Heart right ventricle (tissue), 16 donors: ENCODE measurements at regions not wholly inside any gene's neighbourhood (a gene's known extent, or its start where the extent isn't known, plus 50 kb on each side); places are given as distances from the start of the nearest gene placed in this dataset.

Experiments
- ATAC-seq, 8 donors: fragments of 200-7000 bp; cut with Tn5 transposase; one replicate each; pipeline ENCODE4 v1.9.1; 2020; ENCODE audit warnings: mild to moderate bottlenecking in 8 of 8, moderate library complexity in 8 of 8, moderate number of reproducible peaks in 1 of 8
- DNase-seq, 2 donors: peaks; one replicate each; pipeline ENCODE4 v3.0.0-alpha.2; 2020
- H3K27ac ChIP-seq, 10 donors: fragments of 200-600 bp; sonication (generic) in 2 of 10; one replicate each; pipeline versions ENCODE4 v1.5.0 to v1.8.0; 2020 to 2022; ENCODE audit warnings: mild to moderate bottlenecking in 3 of 10
- H3K27me3 ChIP-seq, 7 donors: fragments of 200-600 bp; one replicate each; pipeline ENCODE4 v1.8.0; 2021 to 2022; ENCODE audit warnings: mild to moderate bottlenecking in 2 of 7
- H3K36me3 ChIP-seq, 9 donors: fragments of 200-600 bp; sonication (generic) in 1 of 9; one replicate each; pipeline versions ENCODE4 v1.5.0 to v1.8.0; 2020 to 2022; ENCODE audit warnings: mild to moderate bottlenecking in 2 of 9
- H3K4me1 ChIP-seq, 9 donors: fragments of 200-600 bp; sonication (generic) in 1 of 9; one replicate each; pipeline versions ENCODE4 v1.5.0 to v1.8.0; 2020 to 2022; ENCODE audit warnings: mild to moderate bottlenecking in 4 of 9
- H3K4me3 ChIP-seq, 10 donors: fragments of 200-600 bp; sonication (generic) in 2 of 10; one replicate each; pipeline versions ENCODE4 v1.5.0 to v1.8.0; 2020 to 2022; ENCODE audit warnings: mild to moderate bottlenecking in 7 of 10, moderate library complexity in 2 of 10
- H3K9me3 ChIP-seq, 11 donors: fragments of 200-600 bp in 10 of 11; sonication (generic) in 2 of 11; one replicate each; pipeline versions ENCODE4 v1.5.0 to v1.8.0; 2013 to 2022; ENCODE audit warnings: mild to moderate bottlenecking in 2 of 11, control low read depth in 1 of 11, moderate library complexity in 1 of 11
- WGBS, 2 donors: extraction: QIAGEN DNeasy Blood & Tissue Kit; methylation state at CpG; one replicate each; pipeline ENCODE4 v1.1.7; 2013; ENCODE audit warnings: inconsistent platforms in 1 of 2; 5-methylcytosine and 5-hydroxymethylcytosine counted together
- intact Hi-C, 10 donors: fragments of 100-400 bp; cut with DNase I; formaldehyde crosslinking; loops; one replicate each; pipeline versions ENCODE4 v1.11.1 to v1.14.2; 2022
- TF ChIP-seq, protein P1 (sequence below), 9 donors: fragments of 200-600 bp; sonication (generic) in 2 of 9; IDR thresholded peaks; one replicate each; pipeline versions ENCODE4 v1.5.0 to v1.8.0; 2021 to 2022; ENCODE audit warnings: antibody characterized with exemption in 9 of 9, mild to moderate bottlenecking in 5 of 9, moderate library complexity in 1 of 9
- donor health status: Arrhythmogenic right ventricular cardiomyopathy.
- donor health status: ischemic (EF 13 %, LVEDD 7.1; RV severe dilation, severe dysfunction).
- donor health status: healthy with polysubstance abuse.
- donor health status: DM: no; HTN: yes; CAD: no.
- donor health status: DM: no; HTN: no; CAD: no.
- donor health status: ischemic (EF 25% LVEDD 6.9; RV normal size, moderate dysfunction).
- donor health status: ischemic (EF 25% LVEDD 5.7; RV mildly dilated, moderate dysfunction).
- donor health status: healthy.
- donor health status: DM: yes; HTN: yes; CAD: no.
- donor health status: Ischemic cardiomyopathy.
- donor health status: ischemic (EF 35%, LVEDD 5.7; RV mildly dilated, moderate dysfunction).
- donor health status: nonischemic (EF 11% LVEDD 7.7; RV severe dilation, severe dysfunction).
- donor health status: DM: yes; HTN: yes; CAD: no.
- donor health status: PGD.
- donor health status: ischemic (EF 29% LVEDD 5.4; RV normal size, mild dysfunction).
- donor health status: nonischemic (EF 23%, LVEDD 6.1; RV moderate dilation, normal function).

GRCh38 chr12:115267464-115267863 lies 583.5 kb upstream of the TBX3 start:
- ATAC-seq: peak in 5 of 8 donors; percentile 25 to 87 (median 47)
- Histone ChIP-seq H3K4me3 (no peak overlapping the region), H3K4me1 (no peaks in the 10 kb centered on the region), H3K36me3 (no peaks in the 10 kb centered on the region), H3K9me3 (no peaks in the 10 kb centered on the region), H3K27me3 (no peaks in the 10 kb centered on the region), H3K27ac (no peak overlapping the region)
- peak in 1 of 2 donors; percentile 13 for DNase-seq
- intact Hi-C loops: loop anchor here in 1 of 10 donors (5.0 kb wide), 1 partner anchor 75 kb away; no protein-coding TSS in a partner anchor
- TF ChIP-seq, protein P1, sequence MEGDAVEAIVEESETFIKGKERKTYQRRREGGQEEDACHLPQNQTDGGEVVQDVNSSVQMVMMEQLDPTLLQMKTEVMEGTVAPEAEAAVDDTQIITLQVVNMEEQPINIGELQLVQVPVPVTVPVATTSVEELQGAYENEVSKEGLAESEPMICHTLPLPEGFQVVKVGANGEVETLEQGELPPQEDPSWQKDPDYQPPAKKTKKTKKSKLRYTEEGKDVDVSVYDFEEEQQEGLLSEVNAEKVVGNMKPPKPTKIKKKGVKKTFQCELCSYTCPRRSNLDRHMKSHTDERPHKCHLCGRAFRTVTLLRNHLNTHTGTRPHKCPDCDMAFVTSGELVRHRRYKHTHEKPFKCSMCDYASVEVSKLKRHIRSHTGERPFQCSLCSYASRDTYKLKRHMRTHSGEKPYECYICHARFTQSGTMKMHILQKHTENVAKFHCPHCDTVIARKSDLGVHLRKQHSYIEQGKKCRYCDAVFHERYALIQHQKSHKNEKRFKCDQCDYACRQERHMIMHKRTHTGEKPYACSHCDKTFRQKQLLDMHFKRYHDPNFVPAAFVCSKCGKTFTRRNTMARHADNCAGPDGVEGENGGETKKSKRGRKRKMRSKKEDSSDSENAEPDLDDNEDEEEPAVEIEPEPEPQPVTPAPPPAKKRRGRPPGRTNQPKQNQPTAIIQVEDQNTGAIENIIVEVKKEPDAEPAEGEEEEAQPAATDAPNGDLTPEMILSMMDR (IDR thresholded peaks at IDR 0.05): no peak
- 56 to 66% methylated on average over 3 of the region's 3 CpGs for WGBS, 2 donors

DNA sequence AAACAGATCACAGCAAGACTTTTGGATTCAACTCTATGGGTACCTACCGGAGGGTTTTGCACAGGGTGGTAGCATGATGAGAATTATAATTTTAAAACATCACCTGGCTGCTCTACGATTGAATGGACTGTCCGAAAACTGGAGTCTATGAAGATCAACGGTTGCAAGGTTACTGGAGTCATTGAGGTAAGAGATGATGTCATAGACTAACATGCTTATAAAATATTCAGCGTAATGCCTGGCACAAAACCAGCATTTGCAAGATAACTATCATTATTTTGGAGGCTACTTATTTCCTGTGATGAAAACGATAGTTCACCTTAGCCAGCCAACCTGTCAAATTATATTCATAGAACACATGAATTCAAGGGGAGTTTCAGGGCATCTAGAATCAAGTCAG lies 580.6 kb upstream of the TBX3 start:
- Histone ChIP-seq H3K27ac (no peak overlapping the region), H3K36me3 (no peaks in the 10 kb centered on the region), H3K4me1 (no peaks in the 10 kb centered on the region), H3K27me3 (peaks cover 0 to 6% (median 0%) of the 10 kb centered on the region in 7 donors), H3K4me3 (no peak overlapping the region), H3K9me3 (no peaks in the 10 kb centered on the region)
- DNase-seq: no peak
- TF ChIP-seq, protein P1 (IDR thresholded peaks at IDR 0.05): no peak
- intact Hi-C loops: loop anchor here in 1 of 10 donors (5.0 kb wide), 1 partner anchor 78 kb away; no protein-coding TSS in a partner anchor
- 80 to 86% methylated on average over 6 of the region's 6 CpGs for WGBS, 2 donors
- ATAC-seq: no peak

DNA sequence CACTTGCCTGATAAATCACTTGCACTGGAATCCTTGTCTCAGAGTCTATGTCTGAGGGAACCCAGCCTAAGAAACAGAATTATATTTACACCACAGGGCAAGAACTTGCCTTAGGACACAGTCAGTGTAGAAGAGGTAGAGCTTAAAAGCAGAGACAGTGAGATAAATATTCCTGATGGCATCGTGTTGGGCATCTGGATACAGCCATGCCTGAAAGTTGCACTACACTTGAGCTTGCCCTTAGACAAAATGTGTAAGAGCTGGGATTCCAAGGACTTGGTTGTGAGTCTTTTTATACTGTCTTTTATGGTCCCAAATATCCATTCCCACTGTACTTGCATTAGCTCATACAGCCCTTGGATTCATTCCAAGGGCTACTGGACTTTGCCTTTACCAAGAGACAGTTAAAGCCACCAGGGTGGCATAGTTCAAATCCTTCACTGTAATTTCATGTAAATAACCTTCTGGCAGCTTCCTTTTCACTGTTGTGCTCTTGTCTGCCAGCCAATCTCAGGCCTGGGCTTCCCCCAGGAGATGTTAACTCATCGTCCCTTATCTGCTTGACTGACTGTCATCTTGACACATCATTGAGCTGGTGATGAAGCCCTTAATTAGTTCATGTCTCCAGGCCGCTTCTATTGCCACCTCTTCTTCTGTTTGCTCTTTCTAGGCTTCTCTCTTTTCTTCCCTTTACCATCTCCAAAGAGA lies 577.9 kb upstream of the TBX3 start:
- TF ChIP-seq, protein P1 (IDR thresholded peaks at IDR 0.05): no peak
- no peak overlapping the region for H3K4me3 ChIP-seq
- 54 to 64% methylated on average over 3 of the region's 3 CpGs for WGBS, 2 donors
- H3K27me3 ChIP-seq: peaks cover 0 to 7% (median 0%) of the 10 kb centered on the region in 7 donors
- no peaks in the 10 kb centered on the region for H3K36me3 ChIP-seq
- ATAC-seq (no peak), DNase-seq (no peak)
- H3K4me1 ChIP-seq: no peaks in the 10 kb centered on the region
- no peak overlapping the region for H3K27ac ChIP-seq
- H3K9me3 ChIP-seq: no peaks in the 10 kb centered on the region
- intact Hi-C loops: no loop called here

DNA sequence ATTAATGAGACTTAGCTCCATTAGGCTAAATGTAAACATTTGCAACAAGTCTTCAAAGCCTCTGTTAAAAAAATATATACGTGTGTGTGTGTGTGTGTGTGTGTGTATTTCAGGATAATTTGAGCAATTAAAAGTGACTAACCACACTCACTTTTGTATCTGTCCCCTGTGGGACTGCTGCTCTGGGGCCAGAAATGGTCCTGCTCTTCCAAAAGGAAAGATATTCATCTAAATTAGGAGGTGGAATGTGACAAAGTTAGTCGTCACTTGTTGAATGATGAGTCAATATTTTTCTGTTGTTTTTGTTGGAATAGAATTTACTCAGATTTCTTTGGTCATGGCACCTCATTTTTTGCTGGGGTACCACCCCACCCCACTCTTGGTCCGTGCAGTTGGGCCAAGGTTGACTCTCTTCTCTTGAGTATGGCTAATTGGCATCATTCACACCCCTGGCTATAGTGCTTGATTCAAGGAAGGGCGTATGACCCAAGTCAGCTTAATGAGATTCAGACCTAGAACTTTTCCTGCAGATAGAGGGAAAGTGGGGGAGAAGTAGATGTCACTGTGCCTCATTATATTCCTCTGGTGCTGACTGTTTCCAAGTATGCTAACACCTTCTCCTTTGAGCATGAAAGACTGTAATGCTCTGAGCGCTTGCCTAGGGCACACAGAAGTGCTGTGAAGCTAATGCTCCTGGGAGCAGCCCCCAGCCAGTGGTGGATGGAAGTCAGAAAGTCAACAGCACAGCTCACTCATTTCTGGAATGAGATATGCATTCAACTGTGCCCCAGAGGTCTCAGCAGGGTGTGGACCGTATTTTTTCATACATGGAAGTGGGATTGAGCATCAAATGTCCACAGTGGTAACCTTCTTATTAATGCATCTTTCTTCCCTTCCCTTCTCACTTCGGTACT lies 577.0 kb upstream of the TBX3 start:
- DNase-seq (no peak), ATAC-seq (no peak)
- Histone ChIP-seq H3K36me3 (no peaks in the 10 kb centered on the region), H3K27me3 (peaks cover 0 to 8% (median 0%) of the 10 kb centered on the region in 7 donors), H3K9me3 (no peaks in the 10 kb centered on the region), H3K4me3 (no peak overlapping the region), H3K4me1 (no peaks in the 10 kb centered on the region), H3K27ac (no peak overlapping the region)
- 70 to 78% methylated on average over 7 of the region's 7 CpGs for WGBS, 2 donors
- intact Hi-C loops: no loop called here
- TF ChIP-seq, protein P1 (IDR thresholded peaks at IDR 0.05): no peak
